HEK293T (cell line): ENCODE measurements at regions not wholly inside any gene's neighbourhood (a gene's known extent, or its start where the extent isn't known, plus 50 kb on each side); places are given as distances from the start of the nearest gene placed in this dataset.

ENCODE experiments used
- ARNT ChIP-seq: fragments of 450-650 bp; IDR thresholded peaks from 2 replicates; pipeline ENCODE4 v1.6.1; 2017; ENCODE audit warnings: mild to moderate bottlenecking
- BHLHE40 ChIP-seq: fragments of 450-650 bp; IDR thresholded peaks from 2 replicates; pipeline ENCODE4 v1.6.1; 2016; ENCODE audit warnings: mild to moderate bottlenecking, moderate library complexity, borderline replicate concordance
- FOXA1 ChIP-seq: fragments of 450-650 bp; IDR thresholded peaks from 2 replicates; pipeline ENCODE4 v1.6.1; 2016; ENCODE audit warnings: mild to moderate bottlenecking
- HDGF ChIP-seq: fragments of 450-650 bp; IDR thresholded peaks from 2 replicates; pipeline ENCODE4 v1.6.1; 2017; ENCODE audit warnings: antibody characterized with exemption, borderline replicate concordance
- PKNOX1 ChIP-seq: fragments of 450-650 bp; IDR thresholded peaks from 2 replicates; pipeline ENCODE4 v1.6.1; 2016
- SP1 ChIP-seq: fragments of 450-650 bp; IDR thresholded peaks from 2 replicates; pipeline ENCODE4 v1.6.1; 2017
- SUZ12 ChIP-seq: fragments of 450-650 bp; IDR thresholded peaks from 2 replicates; pipeline ENCODE4 v1.6.1; 2016; ENCODE audit warnings: mild to moderate bottlenecking
- ZNF384 ChIP-seq: fragments of 450-650 bp; IDR thresholded peaks from 2 replicates; pipeline ENCODE4 v1.6.1; 2016

DNA sequence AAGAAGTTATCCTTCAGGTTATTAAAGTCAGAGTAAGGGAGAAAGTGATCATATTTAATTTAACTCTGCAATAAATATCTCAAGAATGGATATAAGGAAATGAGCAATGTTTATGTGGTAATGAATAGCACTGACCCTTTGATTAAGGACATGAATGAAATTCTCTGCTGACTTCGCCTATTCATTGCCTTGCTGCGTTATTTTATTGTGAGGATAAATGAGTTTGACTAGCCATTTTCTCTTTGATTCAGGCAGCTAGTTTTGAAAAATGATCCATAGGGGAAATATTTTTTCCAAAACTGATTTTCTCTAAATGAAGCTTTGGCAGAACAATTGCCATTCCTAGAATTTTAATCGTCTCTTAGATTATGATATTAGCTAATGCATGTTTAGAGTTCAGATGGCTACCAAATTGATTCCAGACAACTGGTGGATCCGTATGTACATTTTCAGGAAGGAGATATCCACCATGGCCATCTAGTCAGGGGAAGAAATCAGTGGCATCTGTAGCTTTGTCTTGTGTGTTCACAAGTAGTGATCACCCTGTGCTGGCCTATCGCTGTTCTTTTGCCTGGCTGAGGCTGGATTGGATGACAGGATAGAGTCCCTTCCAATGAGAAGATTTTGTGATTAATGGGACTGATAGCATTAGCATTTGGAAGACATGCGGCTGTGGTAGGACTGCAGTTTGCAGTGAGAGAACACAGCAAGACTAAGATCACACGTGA lies 302.3 kb upstream of the RGS6 start:
- TF ChIP-seq ARNT: no peak
- no peak for TF ChIP-seq ZNF384
- TF ChIP-seq FOXA1: no peak
- no peak for TF ChIP-seq HDGF
- TF ChIP-seq BHLHE40: no peak
- TF ChIP-seq PKNOX1: no peak
- TF ChIP-seq SP1: no peak
- TF ChIP-seq SUZ12: no peak
